BE2C (cell line): ENCODE measurements at regions not wholly inside any gene's neighbourhood (a gene's known extent, or its start where the extent isn't known, plus 50 kb on each side); places are given as distances from the start of the nearest gene placed in this dataset.

Experiments used
- DNase-seq: peaks from one replicate; pipeline ENCODE4 v3.0.0-alpha.2; 2020
- H3K27me3 ChIP-seq: fragments of 250-450 bp; sonication (Bioruptor Pico); 2 replicates; pipeline ENCODE4 v1.5.1; 2020; ENCODE audit warnings: mild to moderate bottlenecking
- H3K36me3 ChIP-seq: fragments of 250-450 bp; sonication (Bioruptor Pico); 2 replicates; pipeline ENCODE4 v1.5.1; 2020; ENCODE audit warnings: mild to moderate bottlenecking
- H3K4me1 ChIP-seq: fragments of 250-450 bp; sonication (Bioruptor Pico); 2 replicates; pipeline ENCODE4 v1.5.1; 2020
- H3K4me3 ChIP-seq: 2 replicates; pipeline ENCODE4 v1.5.1; 2011; ENCODE audit warnings: low read depth, low read length
- H3K9me3 ChIP-seq: fragments of 250-450 bp; sonication (Bioruptor Pico); 2 replicates; pipeline ENCODE4 v1.5.1; 2020
- CTCF ChIP-seq: IDR thresholded peaks from 2 replicates; pipeline ENCODE4 v1.5.1; 2012; ENCODE audit warnings: mild to moderate bottlenecking, low read depth, low read length

GRCh38 chr3:158912188-158912587 is 110.3 kb downstream of the MFSD1 start:
- no peak for DNase-seq
- Histone ChIP-seq H3K4me3 (no peak overlapping the region), H3K36me3 (no peaks in the 10 kb centered on the region), H3K9me3 (no peaks in the 10 kb centered on the region), H3K27me3 (no peaks in the 10 kb centered on the region), H3K4me1 (no peaks in the 10 kb centered on the region)
- peak; percentile 21 for TF ChIP-seq CTCF

GRCh38 chr3:158912621-158913020 is 110.8 kb downstream of the MFSD1 start:
- Histone ChIP-seq H3K4me3 (no peak overlapping the region), H3K9me3 (no peaks in the 10 kb centered on the region), H3K36me3 (no peaks in the 10 kb centered on the region), H3K4me1 (no peaks in the 10 kb centered on the region), H3K27me3 (no peaks in the 10 kb centered on the region)
- no peak for TF ChIP-seq CTCF
- no peak for DNase-seq

GRCh38 chr3:158916111-158916510 is 114.3 kb downstream of the MFSD1 start:
- H3K4me3 ChIP-seq = no peak overlapping the region
- no peaks in the 10 kb centered on the region for H3K36me3 ChIP-seq
- no peaks in the 10 kb centered on the region for H3K4me1 ChIP-seq
- H3K27me3 ChIP-seq = no peaks in the 10 kb centered on the region
- no peak for DNase-seq
- no peaks in the 10 kb centered on the region for H3K9me3 ChIP-seq
- no peak for TF ChIP-seq CTCF

GRCh38 chr3:158918008-158918407 is 116.2 kb downstream of the MFSD1 start:
- DNase-seq = peak; percentile 43
- TF ChIP-seq CTCF = peak; percentile 75
- H3K4me3 ChIP-seq = no peak overlapping the region

GRCh38 chr3:158918451-158918850 is 116.6 kb downstream of the MFSD1 start:
- DNase-seq = no peak
- Histone ChIP-seq H3K36me3 (no peaks in the 10 kb centered on the region), H3K4me3 (no peak overlapping the region), H3K27me3 (no peaks in the 10 kb centered on the region), H3K9me3 (no peaks in the 10 kb centered on the region), H3K4me1 (no peaks in the 10 kb centered on the region)
- no peak for TF ChIP-seq CTCF

More at GRCh38 chr3:158918008-158918407, 116.2 kb downstream of the MFSD1 start:
- Histone ChIP-seq H3K9me3 (no peaks in the 10 kb centered on the region), H3K27me3 (no peaks in the 10 kb centered on the region), H3K4me1 (no peaks in the 10 kb centered on the region), H3K36me3 (no peaks in the 10 kb centered on the region)

GRCh38 chr3:158920371-158920770 is 118.5 kb downstream of the MFSD1 start:
- no peaks in the 10 kb centered on the region for H3K27me3 ChIP-seq
- no peak overlapping the region for H3K4me3 ChIP-seq
- no peaks in the 10 kb centered on the region for H3K4me1 ChIP-seq
- no peak for TF ChIP-seq CTCF
- no peaks in the 10 kb centered on the region for H3K36me3 ChIP-seq
- no peak for DNase-seq
- H3K9me3 ChIP-seq = no peaks in the 10 kb centered on the region
